Lower leg skin (tissue), 4 donors: ENCODE measurements at regions not wholly inside any gene's neighbourhood (a gene's known extent, or its start where the extent isn't known, plus 50 kb on each side); places are given as distances from the start of the nearest gene placed in this dataset.

ENCODE experiments used
- DNase-seq, 2 donors: peaks; one replicate each; pipeline ENCODE4 v3.0.0-alpha.2; 2019; ENCODE audit warnings: low spot score in 2 of 2
- H3K4me3 ChIP-seq: fragments of 200-600 bp; sonication (generic); 2 replicates; pipeline ENCODE4 v1.5.1; 2017; ENCODE audit warnings: mild to moderate bottlenecking, low read depth; ENCODE audit not compliant: poor library complexity, severe bottlenecking
- CTCF ChIP-seq, 3 donors: fragments of 450-650 bp; IDR thresholded peaks; one replicate each; pipeline ENCODE4 v1.5.1; 2016; ENCODE audit warnings: antibody characterized with exemption in 3 of 3, mild to moderate bottlenecking in 3 of 3, moderate library complexity in 2 of 3
- POLR2A ChIP-seq, 2 donors: fragments of 450-650 bp; IDR thresholded peaks; one replicate each; pipeline ENCODE4 v1.6.1; 2016 to 2017; ENCODE audit warnings: antibody characterized with exemption in 2 of 2, mild to moderate bottlenecking in 1 of 2, moderate library complexity in 1 of 2
- WGBS, 2 donors: methylation state at CpG; one replicate each; pipeline ENCODE4 v1.1.5; 2018; 5-methylcytosine and 5-hydroxymethylcytosine counted together
- intact Hi-C: fragments of 100-400 bp; cut with DNase I; formaldehyde crosslinking; loops from one replicate; pipeline ENCODE4 v1.15.0; 2023; ENCODE audit warnings: low total_unique reads

DNA sequence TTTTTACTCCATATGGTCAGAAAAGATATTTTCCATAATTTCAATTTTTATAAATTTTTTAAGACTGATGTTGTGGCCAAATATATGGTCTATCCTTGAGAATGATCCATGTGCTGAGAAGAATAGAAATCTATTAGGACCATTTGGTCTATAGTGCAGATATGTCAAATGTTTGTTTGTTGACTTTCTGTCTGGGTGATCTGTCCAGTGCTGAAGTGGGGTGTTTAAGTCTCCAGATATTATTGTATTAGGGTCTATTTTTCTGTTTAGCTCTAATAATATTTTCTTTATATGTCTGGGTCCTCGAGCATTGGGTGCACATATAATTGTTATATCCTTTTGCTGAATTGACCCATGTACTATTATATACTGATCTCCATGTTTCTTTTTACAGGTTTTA is 308.9 kb upstream of the LMO3 start:
- WGBS, 2 donors, result 54 to 69% methylated on average over 1 of the region's 1 CpG
- TF ChIP-seq POLR2A (IDR thresholded peaks at IDR 0.05), result no peak
- TF ChIP-seq CTCF (IDR thresholded peaks at IDR 0.05), result no peak
- intact Hi-C loops, result no loop called here
- H3K4me3 ChIP-seq, result no peak overlapping the region
- DNase-seq, result no peak

GRCh38 chr12:16913832-16914490 is 308.0 kb upstream of the LMO3 start:
- intact Hi-C loops, result no loop called here
- no peak for DNase-seq
- WGBS, 2 donors, result 80 to 91% methylated on average over 1 of the region's 1 CpG
- TF ChIP-seq POLR2A (IDR thresholded peaks at IDR 0.05) (no peak), CTCF (IDR thresholded peaks at IDR 0.05) (no peak)
- H3K4me3 ChIP-seq, result no peak overlapping the region

GRCh38 chr12:16901946-16902345 is 296.0 kb upstream of the LMO3 start:
- no peak for TF ChIP-seq POLR2A (IDR thresholded peaks at IDR 0.05)
- no peak for TF ChIP-seq CTCF (IDR thresholded peaks at IDR 0.05)
- WGBS, 2 donors, result 81 to 85% methylated on average over 3 of the region's 3 CpGs

DNA sequence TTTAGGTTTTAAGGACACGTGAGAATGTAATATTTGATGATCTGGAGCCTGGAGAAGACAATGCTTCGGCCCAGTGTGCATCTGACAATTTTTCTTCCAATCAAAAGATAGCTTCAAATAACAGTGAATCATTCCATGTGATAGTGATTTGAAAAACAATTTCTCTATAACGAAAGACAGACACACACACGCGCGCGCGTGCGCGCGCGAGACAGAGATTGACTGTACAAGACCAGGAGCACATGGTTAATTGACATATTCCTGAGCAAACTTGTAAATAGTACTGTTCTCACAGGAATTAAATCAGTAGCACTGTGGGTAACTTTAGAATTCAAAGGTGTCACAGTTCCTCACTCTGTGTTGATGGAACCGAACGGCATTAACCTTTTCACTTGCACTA is 287.5 kb upstream of the LMO3 start:
- TF ChIP-seq POLR2A (IDR thresholded peaks at IDR 0.05) (no peak), CTCF (IDR thresholded peaks at IDR 0.05) (no peak)

More at GRCh38 chr12:16901946-16902345, 296.0 kb upstream of the LMO3 start:
- no peak for DNase-seq
- intact Hi-C loops, result no loop called here
- H3K4me3 ChIP-seq, result no peak overlapping the region

GRCh38 chr12:16891673-16892072 is 285.7 kb upstream of the LMO3 start:
- DNase-seq, result no peak
- TF ChIP-seq POLR2A (IDR thresholded peaks at IDR 0.05) (no peak), CTCF (IDR thresholded peaks at IDR 0.05) (no peak)
- intact Hi-C loops, result no loop called here

More for the DNA sequence above, 287.5 kb upstream of the LMO3 start:
- intact Hi-C loops, result no loop called here
- no peak overlapping the region for H3K4me3 ChIP-seq
- no peak for DNase-seq
- 56 to 62% methylated on average over 14 of the region's 14 CpGs for WGBS, 2 donors

DNA sequence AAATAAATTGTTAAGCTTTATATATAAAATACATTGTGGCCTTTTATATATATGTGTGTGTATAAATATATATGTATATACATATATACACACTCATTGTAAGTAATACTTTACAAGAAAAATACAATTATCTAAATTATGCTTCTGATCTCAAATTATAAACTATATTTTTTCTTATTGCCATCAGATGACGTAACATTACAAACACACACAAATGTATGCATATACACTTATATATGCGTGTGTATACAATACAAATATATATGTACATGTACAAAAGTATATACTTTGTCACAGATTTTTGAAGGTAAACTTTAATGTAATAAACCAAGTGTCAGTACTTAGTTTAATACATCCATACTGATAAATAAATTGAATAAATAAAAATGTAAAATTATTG is 278.9 kb upstream of the LMO3 start:
- intact Hi-C loops, result no loop called here
- WGBS, 2 donors, result 93% methylated on average over 2 of the region's 2 CpGs
- DNase-seq, result no peak
- no peak overlapping the region for H3K4me3 ChIP-seq
- TF ChIP-seq CTCF (IDR thresholded peaks at IDR 0.05), result no peak
- no peak for TF ChIP-seq POLR2A (IDR thresholded peaks at IDR 0.05)

More at GRCh38 chr12:16891673-16892072, 285.7 kb upstream of the LMO3 start:
- no peak overlapping the region for H3K4me3 ChIP-seq
